H7 (cell line): ENCODE measurements at regions not wholly inside any gene's neighbourhood (a gene's known extent, or its start where the extent isn't known, plus 50 kb on each side); places are given as distances from the start of the nearest gene placed in this dataset.

ENCODE experiments used
- DNase-seq: peaks from one replicate; pipeline ENCODE4 v3.0.0; 2012
- H3K27me3 ChIP-seq: 2 replicates; pipeline ENCODE4 v1.6.0; 2011; ENCODE audit warnings: mild to moderate bottlenecking, low read length; ENCODE audit not compliant: control insufficient read depth, insufficient read depth
- H3K36me3 ChIP-seq: replicated peaks from 2 replicates; pipeline ENCODE4 v1.5.1; 2011; ENCODE audit warnings: low read length; ENCODE audit not compliant: control insufficient read depth, insufficient read depth
- H3K4me3 ChIP-seq: 2 replicates; pipeline ENCODE4 v1.5.1; 2011; ENCODE audit warnings: low read depth, mild to moderate bottlenecking, control low read depth, low read length, moderate library complexity; ENCODE audit not compliant: insufficient read depth

- H3K36me3 ChIP-seq = no peaks in the 10 kb centered on the region
- no peaks in the 10 kb centered on the region for H3K27me3 ChIP-seq
- no peak for DNase-seq
- H3K4me3 ChIP-seq = no peak overlapping the region
These were observed 178.3 kb upstream of the ZNF608 start for GRCh38 chr5:124924729-124925128.

- Histone ChIP-seq H3K4me3 (no peak overlapping the region), H3K36me3 (no peaks in the 10 kb centered on the region), H3K27me3 (no peaks in the 10 kb centered on the region)
- DNase-seq = no peak
These were observed 181.3 kb upstream of the ZNF608 start for GRCh38 chr5:124927735-124928134.

- Histone ChIP-seq H3K27me3 (no peaks in the 10 kb centered on the region), H3K4me3 (no peak overlapping the region), H3K36me3 (no peaks in the 10 kb centered on the region)
- DNase-seq = no peak
These were observed 182.6 kb upstream of the ZNF608 start for GRCh38 chr5:124929000-124929399.

GRCh38 chr5:124932791-124933600 lies 186.6 kb upstream of the ZNF608 start:
- Histone ChIP-seq H3K4me3 (no peak overlapping the region), H3K36me3 (no peaks in the 10 kb centered on the region), H3K27me3 (no peaks in the 10 kb centered on the region)
- no peak for DNase-seq

- no peak overlapping the region for H3K4me3 ChIP-seq
- DNase-seq = no peak
- H3K36me3 ChIP-seq = no peaks in the 10 kb centered on the region
- H3K27me3 ChIP-seq = no peaks in the 10 kb centered on the region
These were observed 188.6 kb upstream of the ZNF608 start for GRCh38 chr5:124935065-124935464.

GRCh38 chr5:124936626-124936933 lies 190.1 kb upstream of the ZNF608 start:
- H3K27me3 ChIP-seq = no peaks in the 10 kb centered on the region
- H3K36me3 ChIP-seq = no peaks in the 10 kb centered on the region
- no peak for DNase-seq
- H3K4me3 ChIP-seq = no peak overlapping the region

GRCh38 chr5:124941051-124942049 lies 194.9 kb upstream of the ZNF608 start:
- no peaks in the 10 kb centered on the region for H3K36me3 ChIP-seq
- DNase-seq = no peak
- H3K4me3 ChIP-seq = no peak overlapping the region
- H3K27me3 ChIP-seq = no peaks in the 10 kb centered on the region

- Histone ChIP-seq H3K27me3 (no peaks in the 10 kb centered on the region), H3K36me3 (no peaks in the 10 kb centered on the region), H3K4me3 (no peak overlapping the region)
- no peak for DNase-seq
These were observed 201.8 kb upstream of the ZNF608 start for GRCh38 chr5:124948062-124948753.

GRCh38 chr5:124948754-124949275 lies 202.4 kb upstream of the ZNF608 start:
- no peak overlapping the region for H3K4me3 ChIP-seq
- no peak for DNase-seq
- H3K27me3 ChIP-seq = no peaks in the 10 kb centered on the region
- no peaks in the 10 kb centered on the region for H3K36me3 ChIP-seq

- DNase-seq = no peak
- Histone ChIP-seq H3K4me3 (no peak overlapping the region), H3K27me3 (no peaks in the 10 kb centered on the region), H3K36me3 (no peaks in the 10 kb centered on the region)
These were observed 203.4 kb upstream of the ZNF608 start for GRCh38 chr5:124949862-124950261.

GRCh38 chr5:124951105-124951504 lies 204.7 kb upstream of the ZNF608 start:
- DNase-seq = no peak

GRCh38 chr5:124951661-124952060 lies 205.2 kb upstream of the ZNF608 start:
- Histone ChIP-seq H3K27me3 (no peaks in the 10 kb centered on the region), H3K36me3 (no peaks in the 10 kb centered on the region), H3K4me3 (no peak overlapping the region)
- no peak for DNase-seq

More at GRCh38 chr5:124951105-124951504, 204.7 kb upstream of the ZNF608 start:
- H3K4me3 ChIP-seq = no peak overlapping the region
- no peaks in the 10 kb centered on the region for H3K27me3 ChIP-seq
- H3K36me3 ChIP-seq = no peaks in the 10 kb centered on the region

- H3K36me3 ChIP-seq = no peaks in the 10 kb centered on the region
- no peak overlapping the region for H3K4me3 ChIP-seq
- no peaks in the 10 kb centered on the region for H3K27me3 ChIP-seq
- DNase-seq = no peak
These were observed 205.6 kb upstream of the ZNF608 start for GRCh38 chr5:124952079-124952478.

- DNase-seq = no peak
- Histone ChIP-seq H3K4me3 (no peak overlapping the region), H3K36me3 (no peaks in the 10 kb centered on the region), H3K27me3 (no peaks in the 10 kb centered on the region)
These were observed 206.1 kb upstream of the ZNF608 start for GRCh38 chr5:124952566-124952965.
